Activated CD8-positive, alpha-beta memory T cell treated with anti-CD3 and anti-CD28 coated beads, Interleukin-2, amount 10 ng/mL, durations not matched to agents 7 days and 5 days (primary cell): ENCODE measurements at regions not wholly inside any gene's neighbourhood (a gene's known extent, or its start where the extent isn't known, plus 50 kb on each side); places are given as distances from the start of the nearest gene placed in this dataset.

Source experiments
- ATAC-seq: fragments of 150-1000 bp; cut with Tn5 transposase; one replicate; pipeline ENCODE4 v1.10.0; 2021; ENCODE audit warnings: moderate library complexity
- CTCF ChIA-PET: fragments of 350-600 bp; sonication (Branson Sonifier 250); formaldehyde crosslinking; loops from one replicate; lab custom pipeline; 2021; ENCODE audit warnings: antibody characterized with exemption; lab: Charles Lee
- DNase-seq: peaks from one replicate; pipeline ENCODE4 v3.0.0-alpha.2; 2020
- H3K27ac Mint-ChIP-seq: one replicate; pipeline ENCODE4 v1.8.0; 2021; ENCODE audit warnings: mild to moderate bottlenecking, mixed read lengths
- H3K27me3 Mint-ChIP-seq: one replicate; pipeline ENCODE4 v1.8.0; 2021; ENCODE audit warnings: mixed read lengths
- H3K36me3 Mint-ChIP-seq: one replicate; pipeline ENCODE4 v1.8.0; 2021; ENCODE audit warnings: mild to moderate bottlenecking, mixed read lengths
- H3K4me1 Mint-ChIP-seq: one replicate; pipeline ENCODE4 v1.8.0; 2021; ENCODE audit warnings: mixed read lengths
- H3K4me3 Mint-ChIP-seq: one replicate; pipeline ENCODE4 v1.8.0; 2021; ENCODE audit warnings: mild to moderate bottlenecking, moderate library complexity, mixed read lengths
- H3K9me3 Mint-ChIP-seq: one replicate; pipeline ENCODE4 v1.8.0; 2022; ENCODE audit warnings: low read depth, mixed read lengths

DNA sequence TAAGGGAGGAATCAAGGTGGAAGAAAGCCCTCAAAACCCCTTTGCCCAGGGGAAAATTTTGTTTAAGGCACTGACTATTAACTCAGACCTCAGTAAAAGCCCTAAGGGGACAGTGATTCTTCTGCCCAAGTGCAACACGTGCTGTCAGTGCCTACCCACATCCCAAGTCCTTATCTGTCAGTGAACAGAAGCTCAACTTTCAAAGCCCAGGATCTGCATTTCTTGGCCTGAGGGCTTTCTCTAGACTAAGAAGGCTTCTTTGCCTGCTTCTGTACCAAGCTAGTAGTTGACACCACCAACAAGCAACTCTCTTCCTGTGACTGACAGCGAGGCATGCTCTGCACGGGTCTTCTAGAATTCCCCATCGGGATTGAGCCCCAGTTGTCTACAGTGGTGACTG, 416.0 kb upstream of the SPTLC3 start:
- Mint-ChIP-seq H3K27ac (no peak overlapping the region), H3K4me3 (no peak overlapping the region), H3K36me3 (no peaks in the 10 kb centered on the region), H3K27me3 (no peaks in the 10 kb centered on the region), H3K9me3 (peaks cover 6% of the 10 kb centered on the region), H3K4me1 (no peaks in the 10 kb centered on the region)
- DNase-seq, result no peak
- CTCF ChIA-PET, result no interaction called here
- no peak for ATAC-seq

DNA sequence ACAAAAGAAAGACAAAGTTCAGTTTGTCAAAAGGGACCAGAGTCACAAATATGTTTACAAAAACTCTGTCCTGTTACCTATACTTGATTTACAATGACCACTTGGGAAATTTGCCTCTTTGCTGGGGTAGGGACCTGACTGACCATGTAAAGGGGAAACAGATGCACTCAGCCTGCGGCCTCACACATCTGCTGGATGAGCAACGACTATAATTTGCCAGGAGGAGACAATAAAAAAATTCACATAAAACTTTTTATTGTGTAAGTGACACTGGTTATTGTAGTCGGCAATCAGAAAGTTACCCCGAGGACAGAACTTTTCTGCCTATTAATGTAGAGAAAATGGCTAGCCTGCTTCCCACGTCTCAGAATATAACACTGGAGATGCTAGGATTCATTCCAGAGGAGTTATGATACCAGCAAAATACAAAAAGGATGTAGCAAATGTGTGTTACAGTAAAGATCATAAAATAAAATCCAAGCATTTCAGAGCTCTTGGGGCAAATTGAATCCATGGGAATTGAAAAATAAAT, 415.4 kb upstream of the SPTLC3 start:
- ATAC-seq (no peak), DNase-seq (no peak)
- H3K36me3 Mint-ChIP-seq, result no peaks in the 10 kb centered on the region
- H3K27me3 Mint-ChIP-seq, result no peaks in the 10 kb centered on the region
- peaks cover 6% of the 10 kb centered on the region for H3K9me3 Mint-ChIP-seq
- CTCF ChIA-PET, result no interaction called here
- H3K4me1 Mint-ChIP-seq, result no peaks in the 10 kb centered on the region
- no peak overlapping the region for H3K27ac Mint-ChIP-seq
- H3K4me3 Mint-ChIP-seq, result no peak overlapping the region

DNA sequence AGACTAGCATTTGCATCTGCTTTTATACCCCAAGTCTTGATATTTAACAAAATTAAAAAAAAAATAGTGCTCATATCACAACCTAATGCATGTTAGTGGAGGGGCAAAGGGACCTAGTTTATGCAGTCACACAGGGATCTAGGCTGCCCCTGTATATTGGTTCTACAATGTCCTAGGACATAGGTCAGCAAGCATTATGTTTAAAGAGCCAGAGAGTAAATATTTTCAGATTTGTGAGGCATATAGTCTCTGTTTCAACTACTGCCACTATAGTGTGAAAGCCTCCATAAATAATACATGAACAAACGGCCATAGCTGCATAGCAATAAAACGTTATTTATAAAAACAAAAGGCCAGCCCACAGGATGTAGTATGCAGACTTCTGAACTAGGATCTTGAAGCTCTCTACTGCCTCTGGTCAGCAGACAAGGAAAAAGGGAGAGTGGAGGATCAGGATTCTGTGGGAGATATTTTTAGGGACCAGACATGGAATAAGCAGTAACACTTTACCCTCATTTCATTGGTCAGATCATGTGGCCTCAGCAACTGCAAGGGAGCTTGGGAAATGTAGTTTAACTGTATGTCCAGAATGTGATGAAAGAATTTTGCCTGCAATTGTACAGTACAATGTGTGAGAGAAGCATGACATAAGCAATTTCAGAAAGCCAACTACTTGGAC, 414.2 kb upstream of the SPTLC3 start:
- no peak overlapping the region for H3K27ac Mint-ChIP-seq
- no peaks in the 10 kb centered on the region for H3K36me3 Mint-ChIP-seq
- H3K4me1 Mint-ChIP-seq, result no peaks in the 10 kb centered on the region
- DNase-seq (no peak), ATAC-seq (no peak)
- CTCF ChIA-PET, result no interaction called here
- H3K27me3 Mint-ChIP-seq, result no peaks in the 10 kb centered on the region
- no peak overlapping the region for H3K4me3 Mint-ChIP-seq
- H3K9me3 Mint-ChIP-seq, result peaks cover 9% of the 10 kb centered on the region

DNA sequence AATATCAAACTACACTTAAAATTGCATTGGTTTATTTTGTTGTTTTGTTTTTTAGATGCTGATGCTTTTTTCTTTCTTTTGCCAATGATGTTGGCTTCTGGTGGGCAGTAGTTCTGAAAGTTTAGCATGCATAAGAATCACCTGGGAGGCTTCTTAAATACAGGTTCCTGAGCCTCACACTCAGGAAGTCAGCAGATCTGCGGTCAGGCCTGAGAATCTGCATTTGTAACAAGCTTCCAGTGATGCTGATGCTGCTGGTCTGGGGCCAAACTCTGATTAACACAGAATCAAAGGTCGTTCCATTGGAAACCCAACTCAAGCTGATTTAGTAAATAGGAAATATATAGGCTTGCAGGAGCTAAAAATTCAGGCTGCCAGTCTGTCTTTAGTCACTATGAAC, 412.9 kb upstream of the SPTLC3 start:
- Mint-ChIP-seq H3K4me3 (no peak overlapping the region), H3K27ac (no peak overlapping the region), H3K27me3 (no peaks in the 10 kb centered on the region), H3K36me3 (no peaks in the 10 kb centered on the region), H3K4me1 (no peaks in the 10 kb centered on the region), H3K9me3 (peaks cover 12% of the 10 kb centered on the region)
- no peak for ATAC-seq
- CTCF ChIA-PET, result no interaction called here
- DNase-seq, result no peak

DNA sequence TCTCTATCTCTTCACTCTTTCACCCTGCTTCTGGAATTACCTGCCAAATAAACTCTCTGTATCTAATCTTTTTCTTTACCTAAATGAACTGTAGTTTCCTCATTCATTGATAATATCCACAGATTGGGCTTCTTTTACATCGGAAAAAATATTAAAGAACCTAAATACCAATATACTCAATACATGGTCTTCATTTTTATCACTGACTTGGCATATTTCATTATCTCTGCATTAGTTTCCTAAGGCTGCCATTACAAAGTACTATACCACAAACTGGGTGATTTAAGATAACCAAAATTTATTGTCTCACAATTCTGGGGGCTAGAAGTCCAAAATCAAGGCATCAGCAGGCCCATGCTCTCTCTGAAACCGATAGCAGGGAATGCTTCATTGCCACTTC, 411.9 kb upstream of the SPTLC3 start:
- Mint-ChIP-seq H3K27ac (no peak overlapping the region), H3K9me3 (peaks cover 12% of the 10 kb centered on the region), H3K27me3 (no peaks in the 10 kb centered on the region), H3K4me3 (no peak overlapping the region), H3K4me1 (no peaks in the 10 kb centered on the region), H3K36me3 (no peaks in the 10 kb centered on the region)
- CTCF ChIA-PET, result no interaction called here
- no peak for DNase-seq
- no peak for ATAC-seq

DNA sequence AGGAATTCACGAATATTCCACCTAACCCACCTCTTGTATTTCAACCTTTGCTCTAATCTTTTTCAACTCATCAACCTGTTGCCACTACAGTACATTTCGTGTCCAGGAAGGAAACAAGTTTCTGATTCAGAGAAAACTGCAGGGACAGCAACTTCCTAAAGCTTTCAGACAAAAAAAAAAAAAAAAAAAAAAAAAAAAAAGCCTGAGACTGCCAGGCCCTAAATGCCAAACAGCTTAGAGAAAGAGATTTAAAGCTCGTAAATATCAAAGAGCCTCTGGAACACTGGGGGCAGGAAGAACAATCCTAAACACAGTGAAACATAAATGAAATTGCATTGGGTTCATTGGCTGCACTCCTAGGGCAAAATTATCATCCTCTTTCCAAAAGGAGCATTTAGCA, 411.2 kb upstream of the SPTLC3 start:
- no peaks in the 10 kb centered on the region for H3K4me1 Mint-ChIP-seq
- no peak overlapping the region for H3K27ac Mint-ChIP-seq
- no peaks in the 10 kb centered on the region for H3K36me3 Mint-ChIP-seq
- peaks cover 15% of the 10 kb centered on the region for H3K9me3 Mint-ChIP-seq
- H3K27me3 Mint-ChIP-seq, result no peaks in the 10 kb centered on the region
- no peak overlapping the region for H3K4me3 Mint-ChIP-seq
- CTCF ChIA-PET, result no interaction called here
- ATAC-seq (no peak), DNase-seq (no peak)

DNA sequence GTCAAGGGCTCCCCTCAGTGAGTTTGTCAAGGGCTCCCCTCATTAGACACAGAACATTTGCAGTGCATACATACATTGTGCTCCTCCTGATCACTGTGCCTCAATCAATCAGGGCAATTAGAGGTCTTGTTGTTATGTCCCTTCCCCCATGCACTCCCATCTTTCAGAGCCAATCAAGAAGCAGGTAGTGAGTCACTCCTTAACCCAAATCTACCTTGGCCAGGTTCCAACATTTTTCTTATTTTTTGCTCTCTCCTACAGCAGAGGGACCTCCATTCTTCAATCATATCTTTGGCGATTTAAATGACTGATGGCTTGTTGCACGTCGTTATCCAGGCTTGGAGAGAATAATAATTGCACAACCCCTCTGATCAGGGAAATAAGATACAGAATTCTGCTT, 409.9 kb upstream of the SPTLC3 start:
- CTCF ChIA-PET, result no interaction called here
- Mint-ChIP-seq H3K27me3 (no peaks in the 10 kb centered on the region), H3K4me3 (no peak overlapping the region), H3K36me3 (no peaks in the 10 kb centered on the region), H3K9me3 (peaks cover 15% of the 10 kb centered on the region), H3K4me1 (no peaks in the 10 kb centered on the region), H3K27ac (no peak overlapping the region)
- no peak for DNase-seq
- no peak for ATAC-seq

DNA sequence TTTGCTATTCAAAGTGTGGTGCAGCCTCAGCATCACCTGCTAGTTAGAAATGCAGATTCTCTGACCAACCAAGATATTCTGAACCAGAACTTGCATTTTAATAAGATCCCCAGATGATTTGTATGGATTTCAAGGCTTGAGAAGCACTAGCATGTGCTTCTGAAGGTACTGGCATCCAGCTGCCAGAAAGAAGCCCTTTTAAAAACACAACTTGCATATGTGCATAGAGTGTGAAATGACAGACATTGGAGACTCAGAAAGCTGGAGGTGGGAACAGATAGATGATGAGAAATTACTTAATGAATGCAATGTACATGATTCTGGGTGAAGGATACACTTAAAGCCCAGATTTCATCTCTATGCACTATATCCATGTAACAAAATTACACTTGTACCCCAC, 409.3 kb upstream of the SPTLC3 start:
- peaks cover 15% of the 10 kb centered on the region for H3K9me3 Mint-ChIP-seq
- no peaks in the 10 kb centered on the region for H3K27me3 Mint-ChIP-seq
- no peak overlapping the region for H3K4me3 Mint-ChIP-seq
- ATAC-seq (no peak), DNase-seq (no peak)
- H3K36me3 Mint-ChIP-seq, result no peaks in the 10 kb centered on the region
- no peaks in the 10 kb centered on the region for H3K4me1 Mint-ChIP-seq
- CTCF ChIA-PET, result no interaction called here
- H3K27ac Mint-ChIP-seq, result no peak overlapping the region

DNA sequence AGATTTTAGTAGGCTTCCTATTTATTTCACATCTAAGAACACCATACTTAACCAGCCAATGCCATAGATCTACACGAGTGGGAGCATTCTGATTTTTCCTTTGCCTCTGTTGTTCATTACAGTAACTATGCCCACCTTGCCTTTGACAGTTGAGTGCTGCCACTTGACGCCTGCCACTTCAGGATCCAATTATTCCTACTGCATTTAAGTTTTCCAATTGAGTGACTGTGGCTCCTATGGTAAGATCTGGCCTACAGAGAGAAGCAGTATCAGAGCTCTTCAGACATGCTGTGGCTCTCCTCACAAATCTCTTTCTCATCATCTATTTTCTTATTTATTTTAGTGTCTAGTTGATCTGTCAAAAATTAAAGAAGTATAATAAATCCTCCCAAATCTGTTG, 403.0 kb upstream of the SPTLC3 start:
- Mint-ChIP-seq H3K27ac (no peak overlapping the region), H3K4me3 (no peak overlapping the region), H3K4me1 (no peaks in the 10 kb centered on the region), H3K36me3 (no peaks in the 10 kb centered on the region), H3K9me3 (peaks cover 7% of the 10 kb centered on the region), H3K27me3 (no peaks in the 10 kb centered on the region)
- DNase-seq (no peak), ATAC-seq (no peak)
- CTCF ChIA-PET, result no interaction called here

DNA sequence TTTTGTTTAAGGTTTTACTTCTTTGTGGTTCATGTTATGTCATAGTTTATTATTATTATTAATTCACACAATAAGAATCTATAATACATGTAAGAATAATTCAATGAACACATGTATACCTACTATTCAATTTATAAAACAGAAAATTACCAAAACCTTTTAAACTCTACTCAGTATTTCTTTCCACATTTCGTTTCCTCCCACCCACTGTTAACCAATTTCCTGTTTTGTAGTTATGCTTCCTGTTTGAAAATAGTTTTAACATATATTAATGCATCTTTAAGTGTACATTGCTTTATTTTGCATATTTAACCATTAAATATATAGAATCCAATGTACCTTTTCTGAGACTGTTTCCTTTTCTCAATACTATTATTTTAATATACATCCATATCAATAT, 397.9 kb upstream of the SPTLC3 start:
- no peak for DNase-seq
- H3K36me3 Mint-ChIP-seq, result no peaks in the 10 kb centered on the region
- no peaks in the 10 kb centered on the region for H3K4me1 Mint-ChIP-seq
- H3K9me3 Mint-ChIP-seq, result peaks cover 14% of the 10 kb centered on the region
- ATAC-seq, result no peak
- H3K27me3 Mint-ChIP-seq, result no peaks in the 10 kb centered on the region
- CTCF ChIA-PET, result no interaction called here
- H3K27ac Mint-ChIP-seq, result no peak overlapping the region
- H3K4me3 Mint-ChIP-seq, result no peak overlapping the region

DNA sequence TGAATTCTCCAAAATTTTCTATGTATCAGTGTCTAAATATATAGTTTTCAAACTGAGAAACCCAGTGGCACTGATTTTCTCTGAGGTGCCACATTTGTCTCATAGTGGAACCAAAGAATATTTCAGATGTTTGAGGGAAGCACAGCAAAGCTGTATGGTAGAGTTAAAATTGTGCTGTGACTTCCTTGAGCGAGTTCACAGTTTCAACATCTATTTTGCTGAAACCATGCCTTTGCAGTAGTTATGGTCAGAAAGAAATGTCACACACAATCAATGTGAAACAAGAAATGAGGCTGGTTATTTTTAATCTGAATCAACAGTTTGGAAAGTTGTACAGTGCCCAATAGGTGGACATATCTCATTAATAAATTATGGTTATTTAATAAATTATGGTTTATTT, 394.0 kb upstream of the SPTLC3 start:
- Mint-ChIP-seq H3K4me1 (no peaks in the 10 kb centered on the region), H3K36me3 (no peaks in the 10 kb centered on the region), H3K4me3 (no peak overlapping the region), H3K27ac (no peak overlapping the region), H3K27me3 (no peaks in the 10 kb centered on the region), H3K9me3 (peaks cover 19% of the 10 kb centered on the region)
- CTCF ChIA-PET, result no interaction called here
- ATAC-seq (no peak), DNase-seq (no peak)

DNA sequence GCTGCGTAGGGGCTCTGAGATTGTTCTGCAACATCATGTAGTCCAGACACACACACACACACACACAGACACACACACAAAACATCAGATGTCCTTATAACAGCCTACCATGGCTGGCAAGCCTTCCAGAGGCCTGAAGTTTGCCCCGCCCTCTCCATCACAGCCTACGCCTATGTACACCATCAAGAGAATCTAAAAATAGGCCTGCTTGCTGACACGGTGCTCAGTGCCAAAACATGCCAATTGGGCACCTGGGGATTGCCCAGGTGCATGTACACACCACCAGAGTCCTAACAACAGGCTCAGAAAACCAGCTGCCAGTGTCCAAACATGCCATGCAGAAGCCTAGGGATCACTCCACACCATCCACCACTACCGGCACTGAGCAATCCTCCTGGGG, 391.7 kb upstream of the SPTLC3 start:
- H3K4me3 Mint-ChIP-seq, result no peak overlapping the region
- no peaks in the 10 kb centered on the region for H3K4me1 Mint-ChIP-seq
- H3K9me3 Mint-ChIP-seq, result peaks cover 20% of the 10 kb centered on the region
- CTCF ChIA-PET, result no interaction called here
- H3K27me3 Mint-ChIP-seq, result no peaks in the 10 kb centered on the region
- no peak overlapping the region for H3K27ac Mint-ChIP-seq
- no peaks in the 10 kb centered on the region for H3K36me3 Mint-ChIP-seq
- no peak for ATAC-seq
- DNase-seq, result no peak

DNA sequence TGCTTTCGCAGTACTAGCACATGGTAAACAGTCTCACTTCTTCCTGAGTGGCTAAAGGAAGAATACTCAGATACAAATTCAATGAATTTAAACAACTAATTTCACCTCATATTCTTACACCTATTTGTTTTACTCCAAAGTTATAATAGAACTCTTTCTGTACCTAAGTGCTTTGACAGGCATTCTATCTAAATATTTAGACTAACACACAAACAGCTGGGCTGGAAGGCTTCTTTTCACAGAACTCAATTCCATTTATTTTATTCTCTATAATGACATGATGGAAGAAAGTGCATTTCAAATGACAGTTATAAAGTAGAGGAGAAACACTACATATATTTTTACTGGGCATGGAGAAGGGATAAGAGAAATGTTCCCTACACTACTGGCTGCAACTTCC, 384.9 kb upstream of the SPTLC3 start:
- H3K27me3 Mint-ChIP-seq, result no peaks in the 10 kb centered on the region
- no peaks in the 10 kb centered on the region for H3K4me1 Mint-ChIP-seq
- H3K9me3 Mint-ChIP-seq, result peaks cover 7% of the 10 kb centered on the region
- ATAC-seq (no peak), DNase-seq (no peak)
- no peak overlapping the region for H3K4me3 Mint-ChIP-seq
- CTCF ChIA-PET, result no interaction called here
- H3K36me3 Mint-ChIP-seq, result no peaks in the 10 kb centered on the region
- H3K27ac Mint-ChIP-seq, result no peak overlapping the region

DNA sequence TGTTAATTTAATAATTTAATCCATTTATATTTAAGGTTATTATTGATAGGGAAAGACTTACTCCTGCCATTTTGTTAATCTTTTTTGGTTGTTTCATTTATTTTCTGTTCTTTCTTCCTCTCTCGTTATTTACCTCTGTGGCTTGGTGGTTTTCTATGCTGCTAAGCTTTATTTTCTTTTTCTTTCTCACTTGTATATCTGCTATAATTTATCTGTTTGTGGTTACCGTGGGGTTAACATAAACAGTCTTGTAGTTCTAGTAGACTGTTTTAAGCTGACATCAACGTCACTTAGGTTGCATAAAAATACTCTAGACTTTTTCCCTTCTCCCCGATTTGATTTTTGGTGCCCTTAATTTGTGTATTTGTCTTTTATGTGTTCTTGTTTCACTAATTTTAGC, 381.3 kb upstream of the SPTLC3 start:
- DNase-seq (no peak), ATAC-seq (no peak)
- no peak overlapping the region for H3K4me3 Mint-ChIP-seq
- CTCF ChIA-PET, result no interaction called here
- peaks cover under 1% of the 10 kb centered on the region for H3K9me3 Mint-ChIP-seq
- H3K4me1 Mint-ChIP-seq, result no peaks in the 10 kb centered on the region
- no peaks in the 10 kb centered on the region for H3K27me3 Mint-ChIP-seq
- H3K36me3 Mint-ChIP-seq, result no peaks in the 10 kb centered on the region
- H3K27ac Mint-ChIP-seq, result no peak overlapping the region
